CD4-positive, alpha-beta memory T cell (primary cell): ENCODE measurements at regions not wholly inside any gene's neighbourhood (a gene's known extent, or its start where the extent isn't known, plus 50 kb on each side); places are given as distances from the start of the nearest gene placed in this dataset.
"Not testable (repeated sequence)": the region's sequence is repeated elsewhere in the genome, so short reads cannot be mapped to it uniquely, and the experiment has no call there.

Experiments
- CTCF ChIA-PET: fragments of 350-600 bp; sonication (Branson Sonifier 250); formaldehyde crosslinking; loops from one replicate; lab custom pipeline; 2021; ENCODE audit warnings: inconsistent platforms; ENCODE audit not compliant: partially characterized antibody; lab: Charles Lee
- POLR2A ChIA-PET: fragments of 350-600 bp; sonication (Branson Sonifier 250); formaldehyde crosslinking; loops from one replicate; lab custom pipeline; 2021; ENCODE audit not compliant: partially characterized antibody; lab: Charles Lee
- DNase-seq, 5 donors: peaks; one replicate each; pipeline versions ENCODE4 v3.0.0 to v3.0.0-alpha.2; 2020 to 2022; ENCODE audit warnings: mixed read lengths in 1 of 5
- H3K27ac ChIP-seq: one replicate; pipeline ENCODE4 v1.7.0; 2013; ENCODE audit warnings: low read depth, low read length
- H3K27me3 ChIP-seq: 2 replicates; pipeline ENCODE4 v1.7.0; 2013; ENCODE audit warnings: mild to moderate bottlenecking, low read length, moderate library complexity; ENCODE audit not compliant: insufficient read depth
- H3K36me3 ChIP-seq: 2 replicates; pipeline ENCODE4 v1.7.0; 2013; ENCODE audit warnings: mild to moderate bottlenecking, low read length, moderate library complexity; ENCODE audit not compliant: insufficient read depth
- H3K4me1 ChIP-seq: 2 replicates; pipeline ENCODE4 v1.7.0; 2013; ENCODE audit warnings: mild to moderate bottlenecking, low read length, moderate library complexity; ENCODE audit not compliant: insufficient read depth
- H3K4me3 ChIP-seq, 2 donors: one replicate each; pipeline ENCODE4 v1.7.0; 2013; ENCODE audit warnings: low read length in 2 of 2, mild to moderate bottlenecking in 1 of 2
- H3K9me3 ChIP-seq, 2 donors: one replicate each; pipeline ENCODE4 v1.7.0; 2013; ENCODE audit warnings: low read length in 2 of 2, control low read depth in 1 of 2; ENCODE audit not compliant: control insufficient read depth in 1 of 2
- H3K27ac Mint-ChIP-seq, 7 donors: one replicate each; pipeline ENCODE4 v1.8.0; 2020 to 2021; ENCODE audit warnings: mixed read lengths in 7 of 7, mild to moderate bottlenecking in 6 of 7, inconsistent platforms in 3 of 7, moderate library complexity in 3 of 7
- H3K27me3 Mint-ChIP-seq, 2 donors: one replicate each; pipeline ENCODE4 v1.8.0; 2020 to 2021; ENCODE audit warnings: mixed read lengths in 2 of 2
- H3K36me3 Mint-ChIP-seq, 2 donors: one replicate each; pipeline ENCODE4 v1.8.0; 2020 to 2021; ENCODE audit warnings: mixed read lengths in 2 of 2, inconsistent platforms in 1 of 2, mild to moderate bottlenecking in 1 of 2
- H3K4me1 Mint-ChIP-seq, 4 donors: one replicate each; pipeline ENCODE4 v1.8.0; 2020 to 2021; ENCODE audit warnings: mixed read lengths in 4 of 4, mild to moderate bottlenecking in 1 of 4
- H3K4me3 Mint-ChIP-seq, 8 donors: one replicate each; pipeline ENCODE4 v1.8.0; 2020 to 2021; ENCODE audit warnings: mixed read lengths in 8 of 8, mild to moderate bottlenecking in 7 of 8, moderate library complexity in 6 of 8, inconsistent platforms in 3 of 8
- H3K9me3 Mint-ChIP-seq, 8 donors: one replicate each; pipeline ENCODE4 v1.8.0; 2020 to 2021; ENCODE audit warnings: mixed read lengths in 8 of 8, mild to moderate bottlenecking in 5 of 8, inconsistent platforms in 3 of 8, moderate library complexity in 1 of 8
- intact Hi-C: fragments of 100-400 bp; cut with micrococcal nuclease; formaldehyde crosslinking; loops from one replicate; pipeline ENCODE4 v1.15.1; 2023

DNA sequence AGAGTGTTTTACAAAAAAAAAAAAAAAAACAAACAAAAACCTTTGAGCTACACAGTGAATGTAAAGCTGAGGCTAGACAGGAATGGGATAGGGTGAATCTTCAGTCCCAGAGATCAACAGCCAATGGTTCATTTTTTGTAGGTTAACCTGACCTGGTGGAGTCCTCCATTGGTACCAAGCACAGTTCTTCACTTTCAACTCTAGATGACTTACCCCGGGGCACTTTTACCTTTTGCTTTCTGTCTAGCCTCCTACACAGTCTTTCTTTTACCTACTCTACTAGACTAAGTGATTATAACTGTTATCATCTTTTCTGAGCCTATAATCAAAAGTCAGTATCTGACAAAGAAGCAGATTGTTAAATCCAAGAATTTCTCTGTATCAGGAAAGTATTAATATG, 50.9 kb downstream of the ANXA2R start:
- peaks cover 29 to 64% of the 10 kb centered on the region in 2 donors for H3K36me3 Mint-ChIP-seq
- H3K27ac Mint-ChIP-seq: peak overlapping the region; percentile 85 to 100 (median 99)
- peaks cover 0 to 10% (median 0%) of the 10 kb centered on the region in 8 donors for H3K9me3 Mint-ChIP-seq
- Histone ChIP-seq H3K27ac (peak overlapping the region; percentile 93), H3K36me3 (peaks cover 9% of the 10 kb centered on the region), H3K9me3 (no peaks in the 10 kb centered on the region), H3K4me3 (no peak overlapping the region), H3K4me1 (peaks cover 67% of the 10 kb centered on the region), H3K27me3 (no peaks in the 10 kb centered on the region)
- H3K4me1 Mint-ChIP-seq: peaks cover 43 to 88% (median 57%) of the 10 kb centered on the region in 4 donors
- DNase-seq: peak in 4 of 5 donors; percentile 16 to 39 (median 29)
- intact Hi-C loops: loop anchor here (2.0 kb wide), 1 partner anchor 14 kb away; no protein-coding TSS in a partner anchor
- POLR2A ChIA-PET: interaction anchor here (1.3 to 14.8 kb wide), 9 partner anchors 11 to 495 kb away, joined by 3 to 991 read pairs (median 367); partner anchors contain the start of genes ANXA2R, TMEM267 and ZNF131
- H3K27me3 Mint-ChIP-seq: no peaks in the 10 kb centered on the region
- CTCF ChIA-PET: interaction anchor here (0.8 to 11.0 kb wide), 10 partner anchors 13 to 132 kb away, joined by 3 to 226 read pairs (median 5); partner anchors contain the start of gene ZNF131
- peak overlapping the region; percentile 93 to 100 (median 100) for H3K4me3 Mint-ChIP-seq

DNA sequence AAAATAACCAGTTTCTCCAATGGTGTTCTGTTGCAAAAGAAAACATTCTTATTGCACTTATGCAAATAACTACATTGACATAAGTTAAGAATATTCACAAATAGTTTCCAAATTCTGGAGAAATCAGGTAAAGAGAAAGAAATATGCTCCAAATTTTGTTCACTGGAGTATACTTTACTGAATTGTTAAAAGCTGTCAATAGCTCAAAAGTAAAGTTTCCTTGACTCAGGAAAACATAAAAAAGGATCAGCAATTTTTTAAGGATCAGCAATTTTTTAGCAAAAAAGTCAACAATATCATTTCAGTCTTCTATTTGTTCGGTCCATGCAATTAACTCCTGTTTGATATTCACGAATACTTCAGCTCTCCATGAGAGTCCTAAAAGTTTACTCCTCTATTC, 51.6 kb downstream of the ANXA2R start:
- no peak for DNase-seq
- Histone ChIP-seq H3K27ac (peak overlapping the region; percentile 93), H3K9me3 (no peaks in the 10 kb centered on the region), H3K36me3 (peaks cover 9% of the 10 kb centered on the region), H3K4me1 (peaks cover 69% of the 10 kb centered on the region), H3K27me3 (no peaks in the 10 kb centered on the region), H3K4me3 (no peak overlapping the region)
- Mint-ChIP-seq H3K9me3 (peaks cover 0 to 6% (median 0%) of the 10 kb centered on the region in 8 donors), H3K36me3 (peaks cover 32 to 60% of the 10 kb centered on the region in 2 donors), H3K4me3 (peak overlapping the region; percentile 93 to 100 (median 100)), H3K27me3 (no peaks in the 10 kb centered on the region), H3K27ac (peak overlapping the region; percentile 85 to 100 (median 99)), H3K4me1 (peaks cover 45 to 82% (median 58%) of the 10 kb centered on the region in 4 donors)
- intact Hi-C loops: loop anchor here (2.0 kb wide), 1 partner anchor 14 kb away; no protein-coding TSS in a partner anchor
- ChIA-PET CTCF (interaction anchor here (0.8 to 11.0 kb wide), 10 partner anchors 12 to 133 kb away, joined by 3 to 226 read pairs (median 5); partner anchors contain the start of gene ZNF131), POLR2A (interaction anchor here (0.8 to 14.8 kb wide), 10 partner anchors 10 to 496 kb away, joined by 3 to 991 read pairs (median 248); partner anchors contain the start of genes ANXA2R, TMEM267 and ZNF131)

DNA sequence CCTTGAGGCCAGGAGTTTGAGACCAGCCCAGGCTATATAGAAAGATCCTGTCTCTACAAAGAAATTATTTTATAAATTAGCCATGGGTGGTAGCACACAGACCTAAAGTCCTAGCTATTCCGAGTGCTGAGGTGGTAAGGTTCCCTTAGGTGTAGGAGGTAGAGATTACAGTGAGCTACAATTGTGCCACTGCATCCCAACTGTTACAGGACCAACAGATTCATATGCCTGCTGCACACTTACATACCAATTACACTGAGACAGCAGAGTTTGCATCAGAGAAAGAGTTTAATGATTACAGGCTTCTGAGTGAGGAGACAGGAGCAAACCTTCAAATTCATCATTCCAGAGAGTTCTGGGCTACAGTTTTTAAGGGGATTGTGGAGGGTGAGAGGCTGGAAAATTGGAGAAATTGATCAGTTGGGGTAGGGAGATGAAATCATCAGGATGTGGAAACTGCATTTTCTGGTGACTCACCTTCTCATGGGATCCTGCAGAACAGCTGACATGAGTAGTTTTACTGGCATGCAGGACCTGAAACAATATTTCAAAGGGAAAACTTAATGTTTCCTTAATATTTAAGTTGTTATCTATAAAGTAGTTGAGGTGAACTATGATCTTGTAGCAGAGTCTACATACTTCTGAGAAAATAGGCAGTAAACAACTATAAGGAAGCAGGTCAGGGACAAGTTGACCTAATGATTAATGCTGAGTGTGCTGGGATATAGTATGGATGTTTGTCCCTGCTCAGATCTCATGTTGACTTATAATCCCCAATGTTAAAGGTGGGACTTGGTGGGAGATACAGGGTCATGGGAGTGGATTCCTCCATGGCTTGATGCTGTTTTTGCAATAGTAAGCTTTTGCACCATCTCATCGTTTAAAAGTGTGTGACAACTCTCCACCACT, 54.7 kb downstream of the ANXA2R start:
- Histone ChIP-seq H3K9me3 (no peaks in the 10 kb centered on the region), H3K27me3 (no peaks in the 10 kb centered on the region), H3K27ac (no peak overlapping the region), H3K36me3 (peaks cover 9% of the 10 kb centered on the region), H3K4me1 (peaks cover 60% of the 10 kb centered on the region), H3K4me3 (no peak overlapping the region)
- Mint-ChIP-seq H3K9me3 (peaks cover 0 to 1% (median 0%) of the 10 kb centered on the region in 8 donors), H3K27ac (peak overlapping the region in 5 of 7 donors; percentile 64 to 88 (median 77)), H3K27me3 (no peaks in the 10 kb centered on the region), H3K4me1 (peaks cover 40 to 61% (median 50%) of the 10 kb centered on the region in 4 donors), H3K4me3 (peak overlapping the region in 4 of 8 donors; percentile 20 to 61 (median 45)), H3K36me3 (peaks cover 33 to 40% of the 10 kb centered on the region in 2 donors)
- intact Hi-C loops: no loop called here
- DNase-seq: no peak
- ChIA-PET CTCF (interaction anchor here (1.2 kb wide), 1 partner anchor 76 kb away, joined by 5 read pairs; no protein-coding TSS in a partner anchor), POLR2A (interaction anchor here (0.8 to 14.8 kb wide), 2 partner anchors 8 to 35 kb away, joined by 4 to 642 read pairs; no protein-coding TSS in a partner anchor)

DNA sequence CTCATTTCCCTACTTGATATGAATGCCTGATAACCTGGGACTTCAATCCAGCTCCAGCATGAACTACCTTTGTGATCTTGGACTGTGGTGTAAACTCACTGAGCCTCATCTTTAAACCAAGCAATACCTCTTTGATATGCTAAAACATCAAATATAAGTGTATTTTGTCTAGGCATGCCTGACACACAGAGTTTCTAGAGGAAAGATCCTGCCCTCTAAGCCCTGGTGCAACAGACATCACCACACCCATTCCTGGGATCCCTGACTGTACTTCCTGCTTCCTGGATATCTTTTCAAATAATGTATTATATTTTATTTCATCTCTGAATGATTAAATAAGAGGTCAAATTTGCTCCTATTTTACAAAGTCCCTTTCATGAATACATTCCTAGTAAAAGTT, 55.8 kb downstream of the ANXA2R start:
- peaks cover 50% of the 10 kb centered on the region for H3K4me1 ChIP-seq
- no peak overlapping the region for H3K4me3 ChIP-seq
- intact Hi-C loops: no loop called here
- H3K4me1 Mint-ChIP-seq: peaks cover 34 to 50% (median 41%) of the 10 kb centered on the region in 4 donors
- no peak for DNase-seq
- H3K27me3 ChIP-seq: no peaks in the 10 kb centered on the region
- CTCF ChIA-PET: interaction anchor here (1.2 to 2.4 kb wide), 2 partner anchors 75 to 76 kb away, joined by 5 read pairs; no protein-coding TSS in a partner anchor
- peaks cover 9% of the 10 kb centered on the region for H3K36me3 ChIP-seq
- H3K9me3 ChIP-seq: no peaks in the 10 kb centered on the region
- peaks cover 36 to 37% of the 10 kb centered on the region in 2 donors for H3K36me3 Mint-ChIP-seq
- H3K27me3 Mint-ChIP-seq: no peaks in the 10 kb centered on the region
- H3K27ac ChIP-seq: no peak overlapping the region
- POLR2A ChIA-PET: interaction anchor here (0.8 to 14.8 kb wide), 4 partner anchors 9 to 57 kb away, joined by 3 to 642 read pairs (median 4); no protein-coding TSS in a partner anchor
- no peak overlapping the region for H3K27ac Mint-ChIP-seq
- peaks cover 0 to 1% (median 0%) of the 10 kb centered on the region in 8 donors for H3K9me3 Mint-ChIP-seq
- peak overlapping the region in 1 of 8 donors; percentile 28 for H3K4me3 Mint-ChIP-seq

- H3K9me3 Mint-ChIP-seq: peaks cover 0 to 1% (median 0%) of the 10 kb centered on the region in 8 donors
- H3K36me3 Mint-ChIP-seq: peaks cover 36 to 37% of the 10 kb centered on the region in 2 donors
- no peak for DNase-seq
- Histone ChIP-seq H3K27ac (no peak overlapping the region), H3K27me3 (no peaks in the 10 kb centered on the region), H3K36me3 (peaks cover 9% of the 10 kb centered on the region), H3K4me3 (no peak overlapping the region), H3K4me1 (peaks cover 29% of the 10 kb centered on the region), H3K9me3 (no peaks in the 10 kb centered on the region)
- peaks cover 20 to 28% (median 24%) of the 10 kb centered on the region in 4 donors for H3K4me1 Mint-ChIP-seq
- H3K4me3 Mint-ChIP-seq: no peak overlapping the region
- ChIA-PET CTCF (interaction anchor here (1.1 to 2.4 kb wide), 2 partner anchors 11 to 73 kb away, joined by 3 to 5 read pairs; no protein-coding TSS in a partner anchor), POLR2A (interaction anchor here (0.8 to 1.2 kb wide), 2 partner anchors 9 to 11 kb away, joined by 3 to 4 read pairs; no protein-coding TSS in a partner anchor)
- H3K27ac Mint-ChIP-seq: no peak overlapping the region
- intact Hi-C loops: no loop called here
- H3K27me3 Mint-ChIP-seq: no peaks in the 10 kb centered on the region
Observed at GRCh38 chr5:42982107-42982622, 58.0 kb downstream of the ANXA2R start.

GRCh38 chr5:42981417-42982106, 58.6 kb downstream of the ANXA2R start:
- H3K9me3 Mint-ChIP-seq, H3K4me3 Mint-ChIP-seq, H3K27me3 ChIP-seq, H3K9me3 ChIP-seq, H3K4me3 ChIP-seq, CTCF ChIA-PET, POLR2A ChIA-PET, H3K27ac ChIP-seq, intact Hi-C loops, H3K36me3 ChIP-seq, H3K27me3 Mint-ChIP-seq, DNase-seq, H3K27ac Mint-ChIP-seq: not testable (repeated sequence)
- Mint-ChIP-seq H3K36me3 (peaks cover 34 to 37% of the 10 kb centered on the region in 2 donors), H3K4me1 (peaks cover 16 to 22% (median 19%) of the 10 kb centered on the region in 4 donors)
- peaks cover 23% of the 10 kb centered on the region for H3K4me1 ChIP-seq
